Stomach (tissue), 4 donors: ENCODE measurements at regions not wholly inside any gene's neighbourhood (a gene's known extent, or its start where the extent isn't known, plus 50 kb on each side); places are given as distances from the start of the nearest gene placed in this dataset.

Experiments
- EP300 ChIP-seq: sonication (generic); formaldehyde crosslinking; IDR thresholded peaks from one replicate; pipeline ENCODE4 v1.6.1; 2017; ENCODE audit warnings: antibody characterized with exemption
- POLR2A ChIP-seq, 4 donors: fragments of 450-650 bp; IDR thresholded peaks; one replicate each; pipeline ENCODE4 v1.6.1; 2016; ENCODE audit warnings: antibody characterized with exemption in 4 of 4, control low read depth in 2 of 4, mild to moderate bottlenecking in 1 of 4, moderate library complexity in 1 of 4
- POLR2AphosphoS5 ChIP-seq, 3 donors: sonication (generic); formaldehyde crosslinking; IDR thresholded peaks; one replicate each; pipeline ENCODE4 v1.6.1; 2016; ENCODE audit warnings: antibody characterized with exemption in 3 of 3
- TF ChIP-seq, protein P1 (sequence below), 7 experiments: fragments of 450-650 bp in 4 of 7; fragments of 200-600 bp in 3 of 7; sonication (generic) in 3 of 7; IDR thresholded peaks; one replicate each; pipeline ENCODE4 v1.5.1; 2016 to 2019; ENCODE audit warnings: antibody characterized with exemption in 7 of 7, control low read depth in 2 of 7, mild to moderate bottlenecking in 1 of 7

DNA sequence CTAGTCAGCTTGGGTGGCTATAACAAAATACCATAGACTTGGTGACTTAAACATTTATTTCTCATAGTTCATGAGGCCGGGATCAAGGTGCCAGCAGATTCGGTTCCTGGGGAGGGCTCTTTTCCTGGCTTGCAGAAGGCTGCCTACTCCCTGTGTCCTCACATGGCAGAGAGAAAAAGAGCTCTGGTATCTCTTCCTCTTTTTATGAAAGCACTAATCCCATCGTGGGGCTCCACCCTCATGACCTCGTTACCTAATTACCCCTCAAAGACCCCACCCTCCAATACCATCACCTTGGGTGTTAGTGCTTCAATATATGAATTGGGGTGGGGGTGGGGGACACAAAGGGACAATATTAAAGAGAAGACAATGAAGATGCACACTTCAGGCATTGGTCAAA, 67.1 kb upstream of the CCBE1 start:
- TF ChIP-seq, protein P1, sequence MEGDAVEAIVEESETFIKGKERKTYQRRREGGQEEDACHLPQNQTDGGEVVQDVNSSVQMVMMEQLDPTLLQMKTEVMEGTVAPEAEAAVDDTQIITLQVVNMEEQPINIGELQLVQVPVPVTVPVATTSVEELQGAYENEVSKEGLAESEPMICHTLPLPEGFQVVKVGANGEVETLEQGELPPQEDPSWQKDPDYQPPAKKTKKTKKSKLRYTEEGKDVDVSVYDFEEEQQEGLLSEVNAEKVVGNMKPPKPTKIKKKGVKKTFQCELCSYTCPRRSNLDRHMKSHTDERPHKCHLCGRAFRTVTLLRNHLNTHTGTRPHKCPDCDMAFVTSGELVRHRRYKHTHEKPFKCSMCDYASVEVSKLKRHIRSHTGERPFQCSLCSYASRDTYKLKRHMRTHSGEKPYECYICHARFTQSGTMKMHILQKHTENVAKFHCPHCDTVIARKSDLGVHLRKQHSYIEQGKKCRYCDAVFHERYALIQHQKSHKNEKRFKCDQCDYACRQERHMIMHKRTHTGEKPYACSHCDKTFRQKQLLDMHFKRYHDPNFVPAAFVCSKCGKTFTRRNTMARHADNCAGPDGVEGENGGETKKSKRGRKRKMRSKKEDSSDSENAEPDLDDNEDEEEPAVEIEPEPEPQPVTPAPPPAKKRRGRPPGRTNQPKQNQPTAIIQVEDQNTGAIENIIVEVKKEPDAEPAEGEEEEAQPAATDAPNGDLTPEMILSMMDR (IDR thresholded peaks at IDR 0.05) = no peak
- TF ChIP-seq POLR2A (IDR thresholded peaks at IDR 0.05) (no peak), POLR2AphosphoS5 (IDR thresholded peaks at IDR 0.05) (no peak), EP300 (no peak)
